DMS 273 treated with DMSO at 0.1 percent for 48 hours (cell line): ENCODE measurements at regions not wholly inside any gene's neighbourhood (a gene's known extent, or its start where the extent isn't known, plus 50 kb on each side); places are given as distances from the start of the nearest gene placed in this dataset.

Source experiments
- DNase-seq: peaks from one replicate; lab custom pipeline; 2025; lab: John Stamatoyannopoulos, UW

DNA sequence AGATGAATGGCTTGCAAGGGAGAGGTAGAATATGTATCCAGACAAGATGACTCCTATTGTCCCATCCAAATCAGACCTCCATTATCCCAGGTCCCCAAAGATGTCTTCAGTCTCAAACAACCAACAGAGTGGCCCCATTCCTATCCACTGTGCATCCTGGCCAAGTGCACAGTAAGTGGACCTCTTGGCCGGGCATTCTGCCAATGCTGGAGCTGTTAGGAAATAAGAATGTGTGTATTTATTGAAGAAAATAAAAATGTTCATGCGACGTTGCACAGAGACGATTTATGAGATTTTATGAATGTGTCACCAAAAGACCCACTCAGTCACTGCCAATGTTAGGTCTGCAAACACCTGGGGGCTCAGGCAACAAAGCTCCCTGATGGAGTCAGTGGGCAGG lies 196.0 kb downstream of the MAFB start:
- DNase-seq: no peak

GRCh38 chr20:40491009-40491590 lies 197.9 kb downstream of the MAFB start:
- no peak for DNase-seq

DNA sequence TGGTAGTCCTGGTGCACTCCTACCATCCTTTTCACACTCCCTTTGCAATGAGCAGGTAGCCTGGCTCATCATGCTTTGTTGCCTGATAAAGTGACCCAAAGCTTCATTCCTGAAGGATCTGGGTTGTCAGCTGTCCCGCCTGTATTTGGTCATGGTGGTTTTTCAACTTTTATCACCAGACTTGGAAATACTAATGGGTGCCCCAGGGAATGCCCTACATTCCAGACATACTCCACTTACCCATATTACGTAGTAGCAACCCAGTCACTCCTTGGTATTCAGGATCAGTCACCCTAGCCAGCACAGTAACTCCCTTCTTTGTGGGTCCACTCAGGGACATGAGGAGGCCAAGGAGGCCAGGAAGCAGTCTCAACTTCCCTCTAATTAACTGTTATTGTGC lies 199.2 kb downstream of the MAFB start:
- DNase-seq: no peak

GRCh38 chr20:40488401-40488800 lies 200.6 kb downstream of the MAFB start:
- no peak for DNase-seq

- DNase-seq: no peak
Measured at GRCh38 chr20:40486297-40486696, 202.7 kb downstream of the MAFB start.

DNA sequence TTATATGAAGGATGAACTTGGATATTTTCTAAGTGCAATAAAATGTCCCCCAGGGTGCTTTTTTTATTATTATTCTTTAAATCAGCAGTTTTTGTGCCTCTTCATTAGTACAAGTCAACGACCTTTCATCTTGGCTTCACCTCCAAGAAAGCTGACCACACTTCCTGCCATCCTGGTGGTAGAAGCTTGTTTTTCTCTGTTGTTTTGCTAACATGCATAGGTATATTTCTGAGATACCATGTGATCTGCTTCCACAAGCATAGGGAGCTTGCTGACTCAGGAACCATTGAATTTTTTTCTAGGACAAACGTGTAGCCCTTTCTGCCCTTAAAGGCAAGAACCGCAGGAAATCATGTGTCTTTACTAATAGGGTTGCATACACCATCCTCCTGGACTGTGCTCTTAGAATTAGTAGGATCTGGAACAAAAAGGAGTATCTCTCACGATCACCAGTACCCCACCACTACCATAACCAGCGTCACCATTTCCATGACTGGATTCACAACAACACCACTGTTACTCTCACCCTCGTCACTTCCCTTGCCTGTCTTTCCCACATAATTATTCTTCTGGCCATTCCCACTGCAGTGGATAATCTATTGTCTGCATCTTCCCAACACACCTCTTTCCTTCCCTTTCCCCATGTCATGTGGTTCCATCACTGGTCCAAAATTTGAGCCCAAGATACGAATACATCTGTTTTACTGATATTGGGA lies 207.1 kb downstream of the MAFB start:
- no peak for DNase-seq

DNA sequence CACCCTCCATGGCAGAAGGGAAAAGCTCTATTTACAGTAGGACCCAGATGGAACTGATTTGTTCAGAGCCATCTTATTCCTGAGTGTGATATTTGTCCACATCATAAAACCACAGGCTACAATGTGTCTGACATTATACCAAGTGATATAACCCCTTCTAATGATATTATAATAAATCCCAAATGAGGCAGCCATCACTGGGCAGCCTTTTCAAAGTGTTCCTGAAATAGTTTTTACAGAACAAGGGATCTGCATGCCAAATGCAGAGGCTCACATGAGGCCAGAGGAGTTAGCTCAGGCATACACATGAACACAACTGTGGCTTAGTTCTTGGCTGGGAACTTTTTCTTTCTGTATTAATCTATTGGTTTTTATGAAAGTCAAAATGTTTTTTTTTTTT lies 207.7 kb downstream of the MAFB start:
- no peak for DNase-seq

DNA sequence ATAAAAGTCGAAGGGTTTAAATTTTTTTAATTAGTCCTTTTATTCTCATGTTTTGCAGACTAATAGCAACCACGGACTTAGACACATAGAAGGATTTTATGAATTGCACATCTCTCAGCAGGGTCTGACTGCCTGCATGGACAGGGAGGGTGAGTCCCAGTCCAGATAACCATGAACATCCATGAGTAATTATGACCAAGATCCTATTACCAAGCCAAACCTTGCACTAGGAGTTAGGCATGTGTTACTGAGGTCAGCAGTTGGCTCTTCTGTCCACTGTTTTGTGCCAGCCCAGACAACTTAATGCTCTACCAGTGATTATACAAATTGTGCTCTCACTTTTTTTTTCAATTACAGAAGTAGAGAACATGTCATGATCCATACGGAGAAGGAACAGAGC lies 211.2 kb downstream of the MAFB start:
- DNase-seq: no peak

DNA sequence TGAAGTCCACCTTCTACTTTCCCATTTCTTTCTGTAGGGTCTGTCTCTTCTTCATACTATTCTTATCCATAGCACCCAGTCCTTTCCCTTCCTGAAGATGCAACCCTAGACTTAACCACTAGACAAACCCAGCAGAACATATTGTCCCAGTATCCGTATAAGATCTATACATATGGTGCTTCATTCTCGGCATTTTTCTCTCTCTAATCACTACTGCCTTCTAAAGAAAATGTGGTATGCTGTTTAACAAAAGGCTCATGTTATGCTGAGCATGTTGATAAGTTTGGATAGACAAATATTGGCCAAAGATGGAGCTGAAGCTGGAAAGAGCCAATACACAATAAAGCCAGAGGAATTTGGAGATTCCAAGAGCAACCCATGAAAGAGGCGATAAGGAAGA lies 212.6 kb downstream of the MAFB start:
- no peak for DNase-seq

- DNase-seq: no peak
Measured at GRCh38 chr20:40472905-40473304, 216.1 kb downstream of the MAFB start.

- no peak for DNase-seq
Measured at GRCh38 chr20:40471261-40471629, 217.8 kb downstream of the MAFB start.

GRCh38 chr20:40470445-40471260 lies 218.4 kb downstream of the MAFB start:
- DNase-seq: no peak

DNA sequence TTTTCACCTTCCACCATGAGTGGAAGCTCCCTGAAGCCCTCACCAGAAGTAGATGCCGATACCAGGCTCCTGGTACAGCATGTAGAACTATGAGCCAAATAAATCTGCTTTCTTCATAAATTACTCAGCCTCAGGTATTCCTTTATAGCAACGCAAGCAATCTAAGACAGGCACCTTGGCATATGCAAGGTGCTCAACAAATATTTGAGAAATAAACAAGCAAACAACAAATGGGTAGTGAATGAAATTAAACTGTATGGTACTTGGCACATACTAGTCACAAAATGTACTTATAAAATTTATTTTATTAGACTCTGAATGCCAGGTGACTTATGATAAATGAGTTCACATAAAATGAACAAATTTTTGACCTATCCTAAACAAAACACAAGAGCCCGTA lies 220.3 kb downstream of the MAFB start:
- no peak for DNase-seq

DNA sequence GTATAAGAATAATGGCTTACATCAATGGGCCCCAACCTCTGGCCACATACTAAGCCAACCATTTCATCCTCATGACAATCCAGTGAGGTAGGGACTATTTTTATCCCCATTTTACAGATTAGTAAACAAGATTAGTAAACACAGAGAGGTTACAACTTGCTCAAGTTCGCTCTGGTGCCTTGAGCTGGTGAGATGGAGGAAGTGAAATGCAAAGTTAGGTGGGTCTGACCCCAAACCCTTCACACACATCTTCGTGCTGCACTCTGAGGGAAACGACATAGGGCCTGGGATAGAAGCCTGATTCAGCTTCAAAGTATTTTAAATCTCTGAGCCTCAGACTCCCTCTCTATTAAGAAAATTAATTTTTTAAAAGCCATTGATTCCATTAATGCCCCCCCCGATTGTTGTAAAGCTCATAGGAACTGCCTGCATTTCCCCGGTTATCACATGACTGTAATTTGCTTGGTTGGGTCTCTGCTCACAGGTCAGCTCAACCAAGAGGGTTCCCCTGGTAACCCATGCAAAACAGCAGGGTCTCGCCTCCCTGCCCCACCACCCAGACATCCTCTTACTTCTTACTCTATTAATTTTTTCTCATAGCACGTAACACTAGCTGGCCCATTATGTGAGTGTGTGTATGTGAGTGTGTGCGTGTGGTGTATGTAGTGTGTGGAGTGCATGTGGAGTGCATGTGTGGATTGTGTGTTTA lies 221.2 kb downstream of the MAFB start:
- DNase-seq: no peak

GRCh38 chr20:40467067-40467466 lies 222.0 kb downstream of the MAFB start:
- no peak for DNase-seq

DNA sequence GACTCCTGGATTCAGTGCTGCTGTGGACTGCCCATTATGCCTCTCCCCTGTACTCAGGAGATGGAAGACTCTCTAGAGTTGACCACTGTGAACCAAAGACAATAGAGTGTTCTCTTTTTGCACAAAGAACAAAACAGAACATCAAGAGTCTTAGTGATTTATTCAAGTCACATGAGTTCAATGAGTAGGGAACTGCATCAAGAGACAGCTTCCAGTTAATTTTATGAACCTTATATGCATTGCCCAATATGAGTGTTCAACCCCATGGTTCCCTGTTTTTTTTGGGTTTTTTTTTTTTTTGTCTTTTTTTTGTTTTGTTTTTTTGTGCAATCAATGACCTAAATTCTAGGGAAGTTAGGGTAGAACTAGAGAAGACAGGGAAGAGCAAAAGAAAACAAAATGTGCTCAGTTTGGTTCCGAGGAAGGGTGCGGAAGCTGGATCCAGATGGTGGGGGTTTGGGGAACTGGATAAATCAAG lies 224.3 kb downstream of the MAFB start:
- no peak for DNase-seq

DNA sequence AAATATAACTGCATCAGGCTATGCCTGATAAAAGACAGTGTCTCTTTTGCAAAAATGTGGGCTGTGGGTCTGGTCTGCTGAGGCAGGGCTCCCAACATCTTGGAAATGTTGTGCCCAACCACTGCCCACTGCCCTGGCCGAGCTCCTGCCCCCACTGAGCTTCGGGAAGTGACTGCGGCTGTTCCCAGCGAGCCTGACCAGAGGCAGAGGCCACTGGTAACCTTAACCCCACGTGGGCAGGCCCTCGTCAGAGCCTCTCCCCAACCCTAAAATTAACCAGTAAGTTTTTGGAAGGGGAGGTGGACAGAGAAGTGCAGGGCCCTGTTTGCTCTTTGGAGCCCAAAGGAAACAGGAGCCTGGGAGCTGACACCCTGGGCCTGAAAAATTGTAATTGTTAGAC lies 225.9 kb downstream of the MAFB start:
- DNase-seq: no peak

- DNase-seq: no peak
Measured at GRCh38 chr20:40462566-40462965, 226.5 kb downstream of the MAFB start.

DNA sequence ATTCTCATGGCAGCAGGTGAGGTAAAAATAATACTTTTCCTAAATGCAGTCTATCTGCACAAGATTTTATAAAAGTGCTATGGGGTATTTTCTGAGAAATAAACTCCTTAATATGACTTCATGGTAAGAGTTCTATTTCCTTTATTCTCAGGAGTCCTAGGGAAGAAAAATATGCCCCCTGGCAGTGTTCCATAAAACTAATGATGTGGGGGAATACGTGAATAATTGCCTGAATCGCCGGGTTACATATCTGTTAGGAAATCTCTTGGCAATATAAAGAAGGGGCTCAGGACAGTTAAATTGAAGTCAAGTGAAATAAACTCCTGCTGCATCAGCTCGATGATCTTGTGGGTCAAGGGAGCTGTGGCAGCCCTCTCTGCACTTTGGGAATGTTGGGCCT lies 229.7 kb downstream of the MAFB start:
- DNase-seq: no peak

DNA sequence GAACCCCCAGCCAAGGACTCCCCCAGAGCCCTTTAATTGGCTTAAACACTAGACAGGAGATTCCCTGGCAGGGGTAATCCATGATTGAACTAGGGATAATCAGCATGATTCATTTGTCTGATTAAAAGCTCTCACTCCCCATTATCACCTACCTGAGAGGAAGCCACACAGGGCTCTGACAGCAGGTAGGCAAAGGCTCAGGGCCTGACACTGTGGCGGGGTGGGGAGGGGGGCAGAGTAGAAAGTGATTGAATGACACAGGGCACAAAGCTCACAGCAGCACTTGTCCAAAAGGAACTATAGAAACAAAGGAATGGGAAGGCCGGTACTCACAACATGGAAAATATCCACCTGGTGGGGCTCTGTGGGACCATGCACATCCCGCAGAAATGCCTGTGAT lies 231.6 kb downstream of the MAFB start:
- DNase-seq: no peak

- DNase-seq: no peak
Measured at GRCh38 chr20:40452758-40453157, 236.3 kb downstream of the MAFB start.

- DNase-seq: no peak
Measured at GRCh38 chr20:40451552-40451951, 237.5 kb downstream of the MAFB start.
